Medulla oblongata (tissue), 1 donor: ENCODE measurements at regions not wholly inside any gene's neighbourhood (a gene's known extent, or its start where the extent isn't known, plus 50 kb on each side); places are given as distances from the start of the nearest gene placed in this dataset.

Source experiments
- DNase-seq: peaks from one replicate; pipeline ENCODE4 v3.0.0-alpha.2; 2015; ENCODE audit errors: extremely low spot score

DNA sequence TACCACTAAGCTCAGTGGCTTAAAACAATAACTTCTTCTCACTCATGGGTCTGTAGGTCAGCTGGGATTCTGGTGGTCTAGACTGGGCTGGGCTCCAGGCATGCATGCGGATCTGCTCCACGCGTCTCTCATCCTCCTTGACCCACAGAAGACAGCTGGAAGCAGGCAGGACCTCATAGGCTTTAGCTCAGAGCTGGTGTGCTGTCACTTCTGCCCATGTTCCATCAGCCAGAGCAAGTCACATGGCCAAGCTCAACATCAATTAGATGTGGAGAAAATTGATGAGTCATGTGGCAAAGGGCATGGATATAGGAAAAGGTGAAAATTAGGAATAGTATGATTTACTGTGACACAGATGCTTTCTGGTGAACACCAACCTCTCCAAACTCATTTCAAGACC lies 57.4 kb upstream of the PSMF1 start:
- DNase-seq, result no peak

DNA sequence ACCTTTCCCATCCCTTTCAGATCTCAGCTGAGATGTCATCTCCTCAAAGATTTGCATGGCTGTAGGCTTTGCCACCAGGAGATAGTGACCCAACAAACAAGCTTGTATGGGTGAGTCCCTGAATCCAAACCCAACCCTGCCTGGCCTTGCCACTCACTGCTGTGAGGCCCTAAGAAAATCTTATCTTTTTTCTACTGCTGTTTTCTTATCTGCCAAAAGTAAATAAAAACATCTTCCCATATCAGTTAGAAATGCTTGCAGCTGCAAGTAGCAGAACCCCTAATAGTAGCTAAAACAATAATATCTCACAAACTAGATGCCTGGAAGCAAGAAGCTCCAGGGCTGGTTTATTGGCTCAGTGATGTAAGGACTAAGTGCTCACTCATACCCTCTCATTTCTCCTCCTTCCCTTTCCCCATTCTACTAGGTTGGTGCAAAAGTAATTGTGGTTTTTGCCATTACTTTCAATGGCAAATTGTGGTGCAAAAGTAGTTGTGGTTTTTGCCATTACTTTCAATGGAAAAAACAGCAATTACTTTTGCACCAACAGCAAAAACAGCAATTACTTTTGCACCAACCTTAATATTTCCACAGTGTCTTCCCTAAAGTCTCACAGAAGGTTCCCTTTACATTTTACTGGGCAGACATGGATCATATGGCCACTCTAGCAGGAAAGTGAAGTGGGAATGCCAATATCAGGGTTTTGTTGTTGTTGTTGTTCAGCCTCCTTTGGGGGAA lies 56.7 kb upstream of the PSMF1 start:
- DNase-seq, result no peak

DNA sequence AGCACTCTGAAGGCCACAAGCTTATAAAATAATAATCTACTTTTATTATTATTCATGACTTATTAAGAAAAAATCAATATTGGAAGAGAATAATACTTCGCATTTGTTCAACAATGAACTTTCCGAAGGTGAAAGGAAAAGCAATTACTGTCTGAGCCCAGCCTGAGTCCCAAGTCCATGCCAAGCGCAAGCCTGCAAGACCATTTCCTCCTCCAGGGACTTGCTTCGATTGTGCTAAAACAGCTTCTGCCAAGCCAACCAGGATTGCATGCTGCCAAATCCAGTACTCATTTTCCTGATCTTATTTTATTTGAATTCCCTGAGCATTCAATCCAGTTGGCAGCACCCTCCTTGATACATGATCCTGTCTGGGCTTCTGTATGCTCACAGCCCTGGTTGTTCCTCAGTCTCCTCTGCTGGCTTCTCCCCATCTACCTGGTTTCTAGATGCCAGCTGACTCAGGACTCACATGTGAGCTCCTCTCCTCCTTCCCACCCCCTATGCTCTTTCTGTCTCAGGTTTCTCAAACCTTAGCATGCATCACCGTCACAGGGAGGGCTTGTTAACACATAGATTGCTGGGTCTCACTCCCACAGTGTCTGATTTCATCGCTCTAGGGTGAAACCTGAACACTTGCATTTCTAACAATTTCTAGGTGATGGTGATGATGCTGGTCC lies 55.9 kb upstream of the PSMF1 start:
- peak; percentile 9 for DNase-seq
